DMS79 (cell line): ENCODE measurements at regions not wholly inside any gene's neighbourhood (a gene's known extent, or its start where the extent isn't known, plus 50 kb on each side); places are given as distances from the start of the nearest gene placed in this dataset.

Experiments used
- DNase-seq: peaks from one replicate; lab custom pipeline; 2025; lab: John Stamatoyannopoulos, UW

DNA sequence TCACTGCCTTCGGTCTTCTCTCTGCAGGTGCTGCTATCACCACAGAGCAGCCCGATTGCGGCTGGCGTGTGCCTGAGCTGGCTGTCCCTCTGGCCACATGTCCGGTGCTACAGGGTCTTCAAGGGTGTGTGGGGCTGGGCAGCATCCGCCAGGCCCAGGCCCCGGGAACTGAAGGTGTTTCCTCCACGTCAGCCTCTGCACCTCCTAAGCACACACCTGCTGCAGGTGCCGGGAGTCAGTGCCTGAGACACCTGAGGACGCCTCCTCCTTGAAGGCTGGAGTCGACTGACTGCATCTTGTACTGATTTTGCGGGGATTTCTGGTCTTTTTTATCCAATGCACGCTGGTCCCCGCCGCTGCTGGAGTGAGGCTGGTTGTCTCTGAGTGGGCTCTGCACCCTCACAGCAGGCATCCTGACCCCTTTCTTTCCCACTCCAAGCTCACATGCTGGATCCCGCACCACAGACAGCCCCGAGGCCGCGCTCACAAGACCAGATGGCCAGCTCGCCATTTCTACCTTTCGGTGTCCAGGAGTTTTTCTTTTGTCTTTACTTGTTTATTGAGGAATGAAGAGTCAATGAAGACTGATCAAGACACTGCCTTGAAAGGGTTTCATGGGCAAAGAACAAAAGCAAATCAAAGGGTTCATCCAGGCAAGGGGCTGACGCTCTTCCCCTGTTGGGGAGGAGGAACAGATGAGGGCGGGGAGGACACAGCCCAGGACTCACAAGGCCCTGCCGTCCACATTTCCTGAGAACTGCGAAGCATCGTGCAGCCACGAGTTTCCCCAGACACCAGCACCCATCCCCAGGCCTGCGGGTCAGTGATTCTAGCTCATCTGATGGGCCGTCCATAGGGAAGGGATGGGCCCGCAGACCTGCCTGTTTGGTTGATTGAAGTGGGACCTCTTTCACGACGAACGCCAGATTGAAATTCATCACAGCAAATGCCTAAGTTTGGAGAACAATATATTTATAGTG is 203.8 kb upstream of the SOX1 start:
- DNase-seq, result no peak

DNA sequence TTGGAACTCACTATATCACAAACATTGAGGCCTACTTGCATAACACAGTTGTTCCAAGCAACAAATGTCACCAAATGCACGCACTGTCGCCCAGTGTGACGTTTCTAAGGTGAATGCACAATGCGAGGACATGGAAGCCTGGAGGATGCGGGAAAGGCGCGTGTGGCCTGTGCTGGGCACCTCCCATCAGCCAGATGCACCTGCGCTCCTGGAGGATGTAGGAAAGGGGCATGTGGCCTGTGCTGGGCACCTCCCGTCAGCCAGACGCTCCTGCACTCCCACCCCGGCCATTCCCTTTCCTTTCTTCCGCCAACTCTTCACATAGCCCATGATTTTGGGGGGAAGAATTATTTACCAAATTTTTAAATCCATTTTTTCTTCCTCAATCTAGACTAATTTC is 202.4 kb upstream of the SOX1 start:
- DNase-seq, result no peak

DNA sequence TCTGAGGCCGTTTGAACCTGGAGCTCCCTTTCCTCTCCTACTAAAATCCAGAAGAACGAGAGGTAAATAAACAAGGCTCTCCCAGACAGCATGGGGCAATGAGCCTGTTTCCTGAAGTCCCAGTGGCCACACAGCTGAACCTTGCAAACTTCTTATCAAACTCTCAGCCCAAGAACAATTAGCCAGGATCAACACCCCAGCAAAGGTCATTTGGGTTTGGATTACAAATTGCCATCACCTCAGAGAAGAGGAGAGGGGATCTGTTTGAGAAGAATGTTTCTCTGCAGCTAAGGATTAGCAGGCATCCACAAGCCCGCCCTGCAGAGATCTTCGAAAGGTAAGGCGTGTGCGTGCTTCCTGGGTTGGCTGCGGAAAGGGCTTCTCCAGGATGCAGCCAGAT is 201.9 kb upstream of the SOX1 start:
- DNase-seq, result no peak

DNA sequence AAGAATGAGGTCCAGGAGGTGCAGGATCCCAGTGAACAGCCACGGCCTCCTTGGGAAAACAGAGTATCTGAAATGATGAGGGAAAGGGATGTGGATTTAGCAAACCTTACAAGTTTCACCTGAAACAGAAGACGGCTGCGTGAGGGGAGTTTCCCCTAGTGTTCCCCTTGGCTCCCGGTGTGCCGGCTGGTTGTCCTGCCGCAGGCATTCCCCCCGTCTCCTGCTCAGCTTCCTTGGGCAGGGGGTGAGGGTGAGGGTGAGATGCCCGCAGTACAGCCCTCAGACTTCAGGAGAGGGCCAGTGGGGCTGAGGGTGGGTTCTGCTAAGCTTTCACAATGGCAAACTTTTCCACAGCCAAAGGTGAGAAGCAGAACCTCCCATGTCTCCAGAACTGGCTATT is 201.1 kb upstream of the SOX1 start:
- DNase-seq, result no peak

DNA sequence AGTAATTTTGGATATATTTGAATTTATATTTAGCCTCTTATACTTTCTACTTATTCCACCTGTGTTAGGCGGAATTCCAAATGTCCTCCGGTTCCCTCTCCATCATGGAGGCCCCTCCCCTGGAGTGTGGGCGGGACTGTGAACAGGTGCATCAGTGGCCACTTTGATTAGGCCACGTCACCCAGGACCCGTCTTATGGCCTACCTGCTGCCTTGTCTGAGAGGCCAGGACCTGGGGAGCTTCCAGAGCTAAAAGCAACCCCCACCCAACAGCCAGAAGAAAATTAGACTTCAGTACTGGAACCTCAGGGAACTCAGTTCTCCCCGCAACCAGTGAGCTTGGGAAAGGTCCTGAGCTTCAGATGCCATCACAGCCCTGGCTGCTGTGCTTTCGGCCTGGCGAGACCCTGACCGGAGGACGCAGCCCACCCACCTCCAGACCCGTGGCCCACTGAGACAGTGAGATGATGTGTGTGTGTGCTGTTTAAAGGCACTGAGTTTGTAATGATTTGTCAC is 200.2 kb upstream of the SOX1 start:
- no peak for DNase-seq

DNA sequence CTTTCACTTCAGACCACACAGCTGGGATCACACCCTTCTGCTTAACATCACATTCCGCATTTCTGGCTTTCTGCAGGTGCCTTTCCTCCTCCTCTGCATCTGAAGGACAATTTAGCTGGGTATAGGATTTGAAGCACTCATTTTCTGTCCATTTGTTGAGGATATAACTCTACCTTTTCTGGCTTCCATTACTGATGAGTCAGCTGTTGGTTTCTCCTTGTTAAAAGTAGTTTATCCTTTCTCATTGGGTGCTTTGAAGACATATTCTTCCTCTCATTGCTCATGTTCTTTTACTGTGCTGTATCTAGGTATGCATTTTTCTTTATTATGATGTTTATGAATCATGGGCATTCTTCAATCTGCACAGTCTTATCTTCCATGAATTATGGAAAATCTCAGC is 199.3 kb upstream of the SOX1 start:
- no peak for DNase-seq

DNA sequence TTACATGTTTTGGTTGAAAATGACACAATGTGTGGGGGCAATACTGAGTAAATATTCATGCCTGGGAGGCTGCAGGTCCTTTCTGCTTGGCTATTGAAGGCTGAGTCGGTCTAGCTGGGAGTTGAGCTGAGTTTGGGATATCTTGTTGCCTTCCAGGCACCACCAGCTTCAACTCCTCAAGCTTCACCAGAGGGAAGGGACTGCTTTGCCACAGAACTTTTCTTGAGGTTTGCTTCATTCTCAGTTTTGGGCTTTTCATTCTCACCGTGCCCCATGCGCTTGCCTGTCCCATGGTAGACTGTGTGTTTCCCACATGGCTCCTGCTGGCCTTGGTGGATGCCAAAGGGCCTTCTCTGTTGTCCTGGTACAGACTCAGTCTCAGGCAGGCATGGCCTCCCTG is 198.2 kb upstream of the SOX1 start:
- DNase-seq, result no peak

DNA sequence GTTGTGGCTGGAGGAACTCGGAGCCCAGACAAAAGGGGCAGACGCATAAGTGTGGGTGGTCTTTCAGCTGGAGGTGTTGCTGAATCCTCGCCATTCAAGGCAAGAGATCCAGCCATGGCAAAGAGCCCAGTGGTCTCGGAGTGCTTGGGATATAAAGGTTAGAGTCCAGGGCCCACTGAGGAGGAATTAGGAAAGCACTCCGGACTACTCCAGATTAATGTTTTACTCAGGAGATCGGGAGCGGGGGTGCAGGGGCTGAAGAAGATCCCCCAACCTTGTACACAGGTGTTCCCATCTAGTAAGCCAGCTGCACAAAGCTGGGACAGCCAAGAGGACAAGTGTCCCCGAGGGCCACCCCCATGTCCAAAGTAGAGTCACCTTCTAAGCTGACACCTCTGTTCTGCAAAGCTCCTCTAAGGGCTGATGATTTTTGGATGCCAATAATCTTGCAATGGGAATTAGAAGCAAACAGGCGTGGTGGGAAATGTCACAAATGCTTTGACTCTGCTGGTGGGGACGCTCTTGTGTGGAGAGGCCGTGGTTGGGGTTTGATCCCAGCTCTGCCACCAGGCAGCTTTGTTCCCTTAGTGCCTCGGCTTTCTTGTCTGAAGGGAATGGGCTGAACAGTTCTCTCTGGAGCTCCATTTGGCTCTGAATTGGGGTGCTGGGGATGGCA is 194.3 kb upstream of the SOX1 start:
- no peak for DNase-seq

DNA sequence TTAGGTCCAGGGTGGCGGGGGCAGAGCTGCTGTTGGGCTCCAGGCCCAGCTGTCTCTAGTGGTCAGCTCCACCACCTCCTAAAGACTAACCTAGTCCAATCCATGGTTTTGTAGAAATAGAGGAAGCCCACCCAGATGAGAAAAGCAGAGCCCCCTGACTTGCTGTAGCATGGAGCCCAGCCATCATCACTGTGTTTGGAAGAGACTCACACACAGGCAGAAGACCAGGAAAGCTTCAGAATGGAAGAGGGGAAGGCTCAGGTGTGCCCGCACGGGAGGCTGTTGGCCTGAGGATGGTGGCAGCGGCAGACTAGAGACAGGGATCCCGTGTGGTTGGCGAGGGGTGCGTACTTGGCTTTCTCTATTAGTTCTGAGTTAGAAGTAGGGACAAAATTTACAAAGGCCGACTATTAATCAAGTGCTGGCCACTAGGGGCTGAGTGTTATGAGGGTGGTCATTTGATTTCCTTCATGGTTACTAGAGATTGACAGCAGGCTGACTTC is 193.2 kb upstream of the SOX1 start:
- DNase-seq, result no peak

DNA sequence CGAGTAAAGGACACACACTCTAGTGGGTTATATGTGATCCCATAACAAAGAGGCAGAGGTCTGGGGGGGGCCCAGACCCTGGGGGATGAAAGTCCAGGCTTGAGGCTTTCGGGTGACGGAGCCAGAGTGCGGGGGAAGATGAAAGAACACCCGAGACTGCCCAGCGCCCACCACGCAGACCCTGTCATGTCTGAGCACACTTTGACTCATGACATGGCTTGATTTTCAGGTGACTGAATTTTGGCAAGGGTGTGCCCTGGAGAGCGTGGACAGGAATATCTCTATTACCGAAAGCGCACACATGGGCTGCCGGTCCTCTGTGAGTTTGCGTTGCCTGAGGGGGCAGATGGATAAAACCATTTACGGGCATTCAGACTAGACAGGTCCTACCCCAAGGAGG is 192.0 kb upstream of the SOX1 start:
- DNase-seq, result no peak

GRCh38 chr13:111875915-111876314 is 191.0 kb upstream of the SOX1 start:
- no peak for DNase-seq

GRCh38 chr13:111876506-111876905 is 190.4 kb upstream of the SOX1 start:
- DNase-seq, result no peak

DNA sequence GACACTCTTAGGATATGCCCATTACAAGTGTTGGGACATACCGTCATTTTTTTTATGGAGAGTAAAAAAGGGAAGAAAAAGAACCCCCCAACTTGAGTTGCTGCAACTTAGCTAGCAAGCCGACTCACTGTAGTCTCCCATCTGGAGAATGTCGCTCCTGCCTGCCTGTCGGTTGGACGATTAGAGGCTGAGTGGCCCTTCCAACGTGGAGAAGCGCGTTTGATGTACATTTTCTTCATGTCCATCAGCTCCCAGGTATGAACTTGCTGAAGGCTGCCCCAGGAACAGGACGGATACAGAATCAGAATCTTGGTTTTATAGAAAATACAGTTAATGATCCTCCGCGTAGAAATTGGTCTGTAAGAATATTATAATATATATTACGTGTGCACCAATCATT is 189.0 kb upstream of the SOX1 start:
- DNase-seq, result no peak

GRCh38 chr13:111879719-111880118 is 187.2 kb upstream of the SOX1 start:
- no peak for DNase-seq

DNA sequence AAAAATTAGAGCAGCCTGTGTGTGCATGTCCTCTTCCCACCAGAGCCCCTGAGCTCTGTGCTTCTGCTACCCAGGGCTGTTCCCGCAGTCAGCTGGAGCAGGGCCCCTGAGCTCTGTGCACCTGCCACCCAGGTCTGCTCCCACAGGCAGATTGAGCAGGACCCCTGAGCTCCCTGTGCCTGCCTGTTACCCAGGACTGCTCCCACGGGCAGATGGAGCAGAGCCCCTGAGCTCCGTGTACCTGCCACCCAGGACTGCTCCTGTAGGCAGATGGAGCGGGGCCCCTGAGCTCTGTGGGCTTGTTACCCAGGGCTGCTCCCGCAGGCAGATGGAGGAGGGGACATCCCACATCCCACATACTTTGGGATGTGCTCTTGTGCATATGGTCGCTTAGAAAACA is 186.8 kb upstream of the SOX1 start:
- no peak for DNase-seq

GRCh38 chr13:111881700-111882099 is 185.2 kb upstream of the SOX1 start:
- no peak for DNase-seq

DNA sequence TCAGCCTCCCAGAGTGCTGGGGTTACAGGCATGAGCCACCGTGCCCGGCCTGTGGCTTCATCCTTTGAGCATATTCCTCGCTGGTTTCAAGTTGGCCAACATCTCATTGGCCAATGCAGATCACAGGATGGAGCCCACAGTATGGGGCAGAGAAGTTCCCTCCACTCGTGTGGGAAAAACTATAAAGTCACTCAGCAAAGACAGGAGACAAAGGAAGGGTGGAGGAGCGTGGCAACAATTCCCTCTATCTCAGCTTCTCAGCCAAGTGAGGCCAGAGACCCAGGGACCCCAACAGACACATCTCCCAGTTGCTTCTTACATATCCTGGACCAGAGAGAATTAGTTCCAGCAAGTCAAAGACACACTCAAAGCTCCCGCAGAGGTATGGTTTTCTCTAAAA is 184.6 kb upstream of the SOX1 start:
- no peak for DNase-seq

DNA sequence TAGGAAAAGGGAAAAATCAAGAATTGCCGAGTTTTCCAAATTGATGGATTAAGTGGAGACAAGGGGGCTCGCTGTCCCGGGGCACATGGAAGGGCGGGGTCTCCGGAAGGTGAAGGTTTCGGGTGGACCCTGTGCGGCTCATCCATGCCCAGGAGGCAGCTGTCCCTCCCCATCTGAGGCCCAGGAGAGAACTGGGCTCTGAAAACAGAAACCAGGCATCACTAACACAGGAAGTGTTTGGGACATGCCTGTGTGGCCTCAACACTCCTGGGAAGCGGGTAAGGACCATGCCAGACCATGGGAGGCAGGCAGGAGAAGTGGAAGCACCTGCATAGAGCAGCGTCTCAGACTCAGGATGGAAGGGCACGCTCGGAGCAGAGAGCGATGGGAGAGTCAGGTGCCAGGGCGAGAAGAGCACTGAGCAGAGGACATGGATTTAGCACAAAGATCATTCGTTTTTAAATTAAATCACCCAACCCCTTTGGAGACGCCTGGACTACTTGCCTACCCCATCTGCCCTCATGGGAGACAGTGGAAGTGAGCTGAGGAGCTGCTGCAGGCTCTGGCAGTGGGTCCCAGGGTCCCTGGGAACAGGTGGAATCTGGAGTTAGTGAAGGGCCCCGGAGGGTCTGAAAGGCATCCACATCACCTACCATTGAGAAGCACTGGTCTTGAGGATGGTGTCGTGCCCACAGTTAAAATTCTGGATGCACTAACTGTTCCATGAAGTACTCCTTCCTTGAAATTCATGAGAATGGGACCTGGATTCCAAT is 183.2 kb upstream of the SOX1 start:
- DNase-seq, result no peak

DNA sequence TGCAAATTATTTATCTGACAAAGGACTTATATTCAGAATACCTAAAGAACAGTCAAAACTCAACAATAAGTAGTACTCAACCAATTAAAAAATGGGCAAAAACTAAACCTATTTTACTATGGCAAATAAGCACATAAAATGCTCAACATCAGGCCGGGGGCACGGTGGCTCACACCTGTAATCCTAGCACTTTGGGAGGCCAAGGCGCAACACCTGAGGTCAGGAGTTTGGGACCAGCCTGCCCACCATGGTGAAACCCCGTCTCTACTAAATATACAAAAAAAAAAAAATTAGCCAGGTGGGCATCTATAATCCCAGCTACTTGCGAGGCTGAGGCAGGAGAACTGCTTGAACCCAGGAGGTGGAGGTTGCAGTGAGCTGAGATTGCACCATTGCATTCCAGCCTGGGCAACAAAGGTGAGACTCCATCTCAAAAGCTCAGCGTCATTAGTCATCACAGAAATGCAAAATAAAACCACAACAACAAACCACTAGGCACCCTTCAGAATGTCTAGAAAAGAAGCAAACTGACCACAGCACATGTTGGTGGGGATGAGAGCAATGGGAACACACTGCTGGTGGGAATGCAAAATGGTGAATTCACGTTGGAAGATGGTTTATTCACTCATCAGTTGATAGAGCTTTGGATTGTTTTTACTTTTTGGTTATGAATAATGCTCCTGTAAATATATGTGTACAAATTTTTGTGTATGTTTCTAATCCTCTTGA is 180.6 kb upstream of the SOX1 start:
- DNase-seq, result no peak

DNA sequence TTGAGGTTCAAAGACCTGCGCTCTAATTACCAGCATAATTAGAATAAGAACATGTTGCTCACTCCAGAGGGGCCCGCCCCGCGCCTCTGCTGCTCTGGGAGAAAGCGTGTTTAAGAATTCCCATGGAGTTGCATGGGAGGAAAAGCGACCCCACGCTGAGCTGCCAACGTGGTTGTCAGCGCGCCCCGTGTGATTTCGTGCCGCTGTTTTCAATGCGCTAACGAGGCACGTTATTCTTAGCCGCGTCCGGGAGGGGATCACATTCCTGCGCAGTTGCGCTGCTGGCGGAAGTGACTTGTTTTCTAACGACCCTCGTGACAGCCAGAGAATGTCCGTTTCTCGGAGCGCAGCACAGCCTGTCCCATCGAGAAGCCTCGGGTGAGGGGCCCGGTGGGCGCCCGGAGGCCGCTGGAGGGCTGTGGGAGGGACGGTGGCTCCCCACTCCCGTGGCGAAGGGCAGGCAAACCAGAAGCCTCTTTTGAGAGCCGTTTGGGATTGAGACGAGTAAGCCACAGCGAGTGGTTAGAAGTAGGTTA is 173.8 kb upstream of the SOX1 start:
- peak; percentile 67 for DNase-seq
